ENCODE measurements at regions not wholly inside any gene's neighbourhood (a gene's known extent, or its start where the extent isn't known, plus 50 kb on each side); places are given as distances from the start of the nearest gene placed in this dataset.
"Not testable (repeated sequence)": the region's sequence is repeated elsewhere in the genome, so short reads cannot be mapped to it uniquely, and the experiment has no call there.

GRCh38 chr6:97347111-97347510, 64.1 kb upstream of the MMS22L start:
- no peak for FAIRE-seq

- no peak for FAIRE-seq
Observed at GRCh38 chr6:97361286-97361685, 78.3 kb upstream of the MMS22L start.

DNA sequence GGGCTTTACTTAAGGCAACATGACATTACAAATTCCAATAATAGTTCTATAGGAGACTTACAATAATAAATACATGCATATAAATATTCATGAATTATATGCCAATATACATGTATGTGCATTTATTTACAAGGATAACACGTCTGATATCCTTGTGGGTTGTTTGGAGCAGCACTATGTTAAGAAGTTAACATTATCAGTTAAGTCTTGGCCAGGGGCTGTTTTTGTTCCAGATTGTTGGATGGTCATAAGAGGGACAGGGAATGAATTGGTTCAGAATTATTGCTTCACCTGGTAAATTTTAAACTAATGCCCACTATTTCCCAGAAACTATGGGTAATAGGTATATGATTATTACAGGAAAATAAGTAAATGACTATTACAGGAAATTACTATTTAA, 81.3 kb upstream of the MMS22L start:
- no peak for FAIRE-seq

GRCh38 chr6:97382071-97382470, 99.1 kb upstream of the MMS22L start:
- FAIRE-seq = not testable (repeated sequence)

GRCh38 chr6:97392735-97393134, 109.7 kb upstream of the MMS22L start:
- no peak for FAIRE-seq

GRCh38 chr6:97394160-97394748, 111.2 kb upstream of the MMS22L start:
- peak; percentile 90 for FAIRE-seq

GRCh38 chr6:97396880-97397279, 113.9 kb upstream of the MMS22L start:
- no peak for FAIRE-seq

- FAIRE-seq = no peak
Observed at GRCh38 chr6:97399208-97399607, 116.2 kb upstream of the MMS22L start.

DNA sequence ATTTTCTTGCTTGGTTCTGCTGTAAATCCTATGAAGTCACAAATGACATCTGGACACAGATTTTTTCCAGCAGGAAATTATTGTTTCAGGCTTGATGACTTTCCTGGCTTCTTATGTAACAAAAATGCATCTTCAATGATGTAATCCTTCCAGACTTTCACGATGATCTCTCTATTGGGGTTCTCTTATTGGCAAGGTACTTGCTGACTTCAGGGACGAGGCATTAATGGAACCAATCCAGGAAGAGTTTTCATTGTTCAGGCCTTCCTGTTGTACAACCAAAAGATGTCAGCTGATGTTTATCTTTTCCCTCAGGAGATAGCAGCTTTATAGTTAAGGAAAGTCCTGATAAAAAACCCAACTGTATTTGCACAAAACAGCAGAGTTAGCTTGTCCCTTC, 118.5 kb upstream of the MMS22L start:
- FAIRE-seq = no peak

DNA sequence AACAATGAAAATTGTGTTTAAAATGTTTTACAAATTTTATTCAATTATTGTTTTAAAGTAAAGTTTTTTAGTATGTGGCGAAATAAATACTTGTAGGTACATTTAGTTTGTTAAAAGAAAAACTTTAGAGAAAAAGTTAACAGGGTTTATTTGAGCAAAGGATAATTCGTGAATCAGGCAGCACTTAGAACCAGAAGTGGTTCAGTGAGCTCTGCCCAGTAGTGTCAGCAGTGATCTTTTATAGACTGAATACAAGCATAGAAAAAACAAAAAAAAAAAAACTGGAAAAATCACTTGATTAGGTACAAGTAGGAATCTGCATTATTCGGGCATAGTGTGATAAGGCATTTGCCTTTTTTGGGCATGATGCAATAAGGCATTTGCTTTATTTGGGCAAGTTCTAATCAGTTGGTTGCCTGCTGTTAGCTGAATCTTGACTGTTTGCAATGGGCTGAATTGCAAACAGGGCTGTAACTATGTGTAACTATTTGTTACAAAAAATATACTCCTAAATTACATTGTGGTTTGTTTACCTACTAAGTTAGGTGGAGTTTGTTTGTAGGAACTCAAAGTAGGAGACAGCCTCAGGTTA, 122.9 kb upstream of the MMS22L start:
- FAIRE-seq = no peak

- FAIRE-seq = peak; percentile 6
Observed at GRCh38 chr6:97406633-97407032, 123.6 kb upstream of the MMS22L start.

DNA sequence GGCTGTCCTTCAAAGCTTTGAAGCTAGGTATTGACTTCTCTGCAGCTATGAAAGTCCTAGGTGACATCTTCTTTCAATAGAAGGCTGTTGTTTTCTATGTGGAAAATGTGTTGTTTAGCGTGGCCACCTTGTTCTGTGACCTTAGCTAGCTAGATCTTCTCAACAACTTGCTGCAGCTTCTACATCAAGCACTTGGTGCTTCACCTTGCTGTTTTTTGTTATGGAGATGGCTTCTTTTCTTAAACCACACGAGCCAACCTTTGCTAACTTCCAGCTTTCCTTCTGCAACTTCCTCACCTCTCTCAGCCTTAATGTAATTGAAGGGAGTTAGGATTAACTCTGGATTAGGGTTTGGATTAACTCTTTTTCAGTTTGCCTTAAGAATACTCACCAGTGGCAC, 128.6 kb upstream of the MMS22L start:
- no peak for FAIRE-seq

DNA sequence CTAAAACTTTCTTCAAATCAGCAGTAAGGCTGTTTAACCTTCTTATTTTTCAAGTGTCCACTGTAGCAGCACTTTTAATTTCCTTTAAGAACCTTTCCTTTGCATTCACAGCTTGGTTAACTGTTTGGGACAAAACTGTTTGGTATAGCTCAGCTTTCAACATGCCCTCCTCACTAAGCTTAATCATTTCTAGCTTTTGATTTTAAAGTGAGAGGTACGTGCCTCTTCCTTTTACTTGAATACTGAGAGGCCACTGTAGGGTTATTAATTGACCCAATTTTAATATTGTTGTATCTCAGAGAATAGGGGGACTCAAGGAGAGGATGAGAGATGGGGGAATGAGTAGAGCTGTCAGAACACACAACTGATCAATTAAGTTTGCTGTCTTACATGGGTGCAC, 129.5 kb upstream of the MMS22L start:
- FAIRE-seq = no peak

GRCh38 chr6:97422171-97422570, 139.2 kb upstream of the MMS22L start:
- no peak for FAIRE-seq

DNA sequence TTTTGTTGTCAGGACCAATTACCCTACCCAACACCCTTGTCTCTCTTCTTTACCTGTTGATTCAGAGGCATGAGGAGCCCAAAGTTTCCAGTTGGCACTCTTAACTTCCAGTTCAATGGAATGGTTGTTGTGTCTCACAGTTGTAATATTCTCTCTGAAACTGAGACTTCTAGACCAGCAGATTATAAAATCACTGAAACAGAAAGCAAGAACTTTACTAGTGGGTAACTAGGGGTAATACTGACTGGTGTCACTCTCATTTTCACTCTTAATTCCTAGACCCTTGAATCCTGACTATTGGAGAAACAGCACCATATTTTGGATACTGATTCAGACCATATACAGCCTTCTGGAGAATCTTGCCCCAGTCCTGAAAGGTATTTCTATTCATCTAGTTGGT, 140.2 kb upstream of the MMS22L start:
- no peak for FAIRE-seq

DNA sequence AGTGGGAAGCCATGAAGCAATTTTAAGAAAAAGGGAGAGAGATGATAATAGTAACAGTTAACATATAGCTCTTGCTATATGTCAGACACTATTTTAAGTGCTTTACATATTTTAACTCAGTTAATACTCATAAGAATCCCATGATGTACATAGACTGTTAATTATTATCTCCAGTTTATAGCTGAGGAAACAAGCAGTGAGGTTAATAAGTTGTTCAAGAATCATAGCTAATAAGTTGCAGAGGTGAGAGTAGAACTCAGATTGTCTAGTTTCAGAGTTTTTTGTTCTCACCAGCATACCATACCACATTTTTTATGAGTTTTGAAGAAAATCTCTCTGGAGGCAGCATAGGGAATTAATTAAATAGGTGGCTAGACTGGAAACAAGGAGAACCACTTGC, 144.6 kb upstream of the MMS22L start:
- no peak for FAIRE-seq

DNA sequence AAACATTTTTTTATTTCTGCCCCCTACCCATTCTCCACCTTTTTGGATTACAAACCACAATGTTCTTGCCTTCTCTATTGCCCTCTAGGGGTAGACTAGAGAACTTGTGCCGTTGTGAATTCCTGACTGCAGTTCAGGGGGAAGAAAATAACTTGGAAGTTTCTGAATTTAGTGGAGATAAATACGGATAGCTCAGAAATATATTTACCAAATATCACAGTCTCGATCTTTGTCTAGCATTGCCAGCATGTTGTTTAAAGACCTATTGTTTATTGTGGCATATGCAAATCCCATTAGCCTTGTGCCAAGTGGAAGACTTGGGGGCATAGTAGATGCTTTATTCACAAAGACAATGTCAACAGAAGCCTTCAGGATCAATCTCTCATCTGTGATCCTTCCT, 154.1 kb upstream of the MMS22L start:
- FAIRE-seq = no peak

GRCh38 chr6:97438011-97438671, 155.1 kb upstream of the MMS22L start:
- no peak for FAIRE-seq

DNA sequence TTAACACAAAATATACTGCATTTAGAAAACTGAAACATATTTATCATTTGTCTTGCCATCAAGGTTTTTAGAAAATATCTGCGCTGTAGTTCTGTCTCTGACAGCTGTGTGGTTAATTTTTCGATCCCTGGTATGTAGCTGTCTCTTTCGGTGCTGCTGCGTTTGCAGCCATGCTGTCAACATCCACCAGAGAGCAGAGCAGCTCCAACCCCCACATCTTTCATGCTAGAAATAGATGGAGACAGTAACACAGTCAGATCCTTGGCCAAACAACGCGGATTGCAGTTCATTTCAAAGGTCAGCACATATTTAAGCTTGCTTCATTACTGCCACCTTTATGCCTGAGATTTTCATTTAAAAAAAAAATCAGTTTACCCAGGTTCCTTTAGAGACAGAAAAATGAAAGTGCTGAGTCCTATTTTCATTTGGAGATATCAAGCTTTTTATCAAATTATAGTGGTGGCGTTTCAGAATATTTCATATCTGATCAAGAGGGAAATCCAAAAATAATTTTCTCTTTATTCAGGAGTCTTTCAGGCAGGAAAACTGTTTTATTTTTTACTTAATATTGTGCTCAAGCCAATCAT, 157.7 kb upstream of the MMS22L start:
- no peak for FAIRE-seq

GRCh38 chr6:97443408-97444080, 160.5 kb upstream of the MMS22L start:
- FAIRE-seq = no peak

DNA sequence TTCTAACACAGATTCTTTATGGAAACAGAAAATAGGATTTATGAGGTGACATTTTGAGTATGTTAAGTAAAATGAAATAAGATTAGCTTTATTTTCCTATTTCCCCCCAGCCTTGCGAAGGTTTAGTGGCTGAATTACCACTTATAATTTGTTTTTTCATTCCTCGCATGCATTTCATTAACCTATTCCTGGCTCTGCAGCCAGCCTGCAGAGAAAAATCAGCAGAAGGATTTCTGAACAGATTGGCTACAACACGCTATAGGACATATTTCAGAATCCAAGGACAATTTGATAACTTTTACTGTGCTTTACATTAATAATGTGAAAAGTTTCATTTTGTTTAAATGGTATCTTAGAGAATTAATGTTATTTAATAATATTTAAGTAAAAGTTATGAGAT, 162.4 kb upstream of the MMS22L start:
- no peak for FAIRE-seq

DNA sequence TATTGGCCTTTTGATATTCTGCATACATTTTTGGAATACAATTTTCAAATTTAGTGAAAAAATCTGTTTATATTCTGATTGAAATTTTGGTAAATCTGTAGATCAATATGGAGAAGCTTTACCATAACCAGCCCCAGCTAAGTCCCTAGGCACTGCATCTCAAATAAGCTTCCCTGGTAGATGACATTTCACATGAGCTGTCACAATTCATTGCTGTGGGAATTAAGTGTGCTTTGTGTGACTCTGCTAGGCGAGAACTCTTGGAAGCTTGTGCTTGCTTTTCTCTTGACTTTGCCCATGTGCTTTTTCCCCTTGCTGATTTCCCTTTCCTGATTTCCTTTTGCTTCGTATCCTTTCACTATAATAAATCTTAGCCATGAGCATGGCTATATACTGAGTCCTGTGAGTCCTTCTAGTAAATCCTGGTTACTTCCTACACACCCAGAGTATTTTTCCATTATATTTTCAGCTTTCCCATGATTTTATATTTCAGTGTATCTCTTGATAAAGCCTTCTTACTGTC, 166.5 kb upstream of the MMS22L start:
- no peak for FAIRE-seq

DNA sequence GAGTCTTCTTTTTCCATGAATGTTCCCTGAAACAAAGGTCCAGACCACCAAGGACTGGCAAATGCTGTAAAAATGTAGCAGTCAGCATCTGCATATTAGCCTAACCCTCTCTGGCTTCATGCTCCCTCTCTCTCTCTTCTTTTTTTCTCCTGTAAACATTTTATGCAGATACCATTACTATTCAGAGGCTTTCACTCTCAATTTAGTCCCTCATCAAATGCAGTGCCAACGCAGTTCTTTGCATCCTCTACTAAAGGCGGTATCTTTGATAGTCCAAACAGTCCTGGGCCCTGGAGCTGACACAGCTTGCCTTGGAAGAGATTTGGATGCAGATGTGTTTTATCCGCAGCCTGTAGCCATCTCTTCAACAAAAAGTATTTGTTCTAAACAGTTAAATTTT, 167.1 kb upstream of the MMS22L start:
- FAIRE-seq = no peak

GRCh38 chr6:97456070-97456469, 173.1 kb upstream of the MMS22L start:
- no peak for FAIRE-seq
